ENCODE measurements at regions not wholly inside any gene's neighbourhood (a gene's known extent, or its start where the extent isn't known, plus 50 kb on each side); places are given as distances from the start of the nearest gene placed in this dataset.

DNA sequence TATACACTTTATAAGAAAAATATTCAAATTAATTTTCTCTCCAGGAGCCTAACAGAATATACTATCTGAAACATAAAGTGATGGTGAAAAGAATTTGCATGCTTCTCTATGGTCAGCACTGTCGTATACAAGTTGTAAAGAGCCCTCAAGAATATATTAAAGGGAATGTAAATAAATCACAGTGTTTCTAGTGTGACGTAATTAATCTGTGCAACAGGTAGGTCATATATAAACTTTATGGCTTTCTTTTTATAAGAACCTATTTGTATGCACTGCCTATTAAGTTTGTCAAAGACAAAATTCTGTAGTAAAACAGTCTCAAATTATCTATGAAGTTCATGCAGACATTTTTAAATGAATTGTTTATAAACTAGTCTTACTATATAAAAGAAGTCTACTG is 347.9 kb upstream of the EYS start:
- Histone ChIP-seq H3K36me3 (ENCODE audit: low read depth, low read length) (no peaks in the 10 kb centered on the region), H4K20me1 (ENCODE audit: low read length) (no peaks in the 10 kb centered on the region), H3K27ac (ENCODE audit: low read length) (no peak overlapping the region), H3K4me3 (ENCODE audit: low read length) (no peak overlapping the region), H2AFZ (ENCODE audit: low read length) (no peak overlapping the region), H3F3A (ENCODE audit: low read length, unreplicated experiment) (no peaks in the 10 kb centered on the region), H3K4me1 (ENCODE audit: insufficient read depth, low read length) (no peaks in the 10 kb centered on the region), H3K9ac (ENCODE audit: low read length) (no peak overlapping the region), H3K9me3 (ENCODE audit: low read length) (no peaks in the 10 kb centered on the region), H3K27me3 (ENCODE audit: low read length) (no peaks in the 10 kb centered on the region), H3K4me2 (ENCODE audit: low read length) (no peak overlapping the region), H3K9me2 (replicated peaks; ENCODE audit: low read length) (no peaks in the 10 kb centered on the region), H3K79me2 (ENCODE audit: low read length) (no peaks in the 10 kb centered on the region)
- CTCF ChIA-PET = no interaction called here
- no TSS peak for BruUV-seq (replicated peaks)
- POLR2A ChIA-PET (ENCODE audit: unreplicated experiment) = no interaction called here
- no peak for ATAC-seq
- TF ChIP-seq, protein P1, sequence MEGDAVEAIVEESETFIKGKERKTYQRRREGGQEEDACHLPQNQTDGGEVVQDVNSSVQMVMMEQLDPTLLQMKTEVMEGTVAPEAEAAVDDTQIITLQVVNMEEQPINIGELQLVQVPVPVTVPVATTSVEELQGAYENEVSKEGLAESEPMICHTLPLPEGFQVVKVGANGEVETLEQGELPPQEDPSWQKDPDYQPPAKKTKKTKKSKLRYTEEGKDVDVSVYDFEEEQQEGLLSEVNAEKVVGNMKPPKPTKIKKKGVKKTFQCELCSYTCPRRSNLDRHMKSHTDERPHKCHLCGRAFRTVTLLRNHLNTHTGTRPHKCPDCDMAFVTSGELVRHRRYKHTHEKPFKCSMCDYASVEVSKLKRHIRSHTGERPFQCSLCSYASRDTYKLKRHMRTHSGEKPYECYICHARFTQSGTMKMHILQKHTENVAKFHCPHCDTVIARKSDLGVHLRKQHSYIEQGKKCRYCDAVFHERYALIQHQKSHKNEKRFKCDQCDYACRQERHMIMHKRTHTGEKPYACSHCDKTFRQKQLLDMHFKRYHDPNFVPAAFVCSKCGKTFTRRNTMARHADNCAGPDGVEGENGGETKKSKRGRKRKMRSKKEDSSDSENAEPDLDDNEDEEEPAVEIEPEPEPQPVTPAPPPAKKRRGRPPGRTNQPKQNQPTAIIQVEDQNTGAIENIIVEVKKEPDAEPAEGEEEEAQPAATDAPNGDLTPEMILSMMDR (conservative IDR thresholded peaks at IDR 0.05; ENCODE audit: low read depth, low read length) = no peak
- TF ChIP-seq EZH2phosphoT487 (IDR thresholded peaks at IDR 0.05; ENCODE audit: borderline replicate concordance, low read length) (no peak), EZH2 (IDR thresholded peaks at IDR 0.05; ENCODE audit: low read length, unreplicated experiment) (no peak)
- intact Hi-C loops (cut with micrococcal nuclease) = no loop called here
- no peak for DNase-seq

DNA sequence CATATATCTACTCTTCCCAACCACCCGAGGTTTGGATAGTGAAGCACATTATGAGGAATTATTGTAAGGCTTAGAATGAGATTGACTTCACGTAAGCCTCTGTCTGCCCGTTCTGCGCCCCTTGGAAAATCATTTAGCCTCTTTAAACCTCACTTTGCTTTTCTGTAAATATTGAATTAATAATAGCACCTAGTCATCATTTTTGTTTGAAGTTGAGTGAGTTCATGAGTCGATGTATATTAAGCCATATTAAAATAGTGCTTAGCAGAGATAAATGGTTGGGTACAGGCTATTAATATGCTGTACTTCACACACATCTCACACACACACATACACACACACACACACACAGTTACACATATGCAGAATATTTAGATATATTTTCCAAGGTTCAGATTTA is 344.8 kb upstream of the EYS start:
- Histone ChIP-seq H3K9me2 (replicated peaks; ENCODE audit: low read length) (no peaks in the 10 kb centered on the region), H3K9me3 (ENCODE audit: low read length) (no peaks in the 10 kb centered on the region), H4K20me1 (ENCODE audit: low read length) (no peaks in the 10 kb centered on the region), H3K4me2 (ENCODE audit: low read length) (no peak overlapping the region), H3F3A (ENCODE audit: low read length, unreplicated experiment) (no peaks in the 10 kb centered on the region), H2AFZ (ENCODE audit: low read length) (no peak overlapping the region), H3K27ac (ENCODE audit: low read length) (no peak overlapping the region), H3K4me3 (ENCODE audit: low read length) (no peak overlapping the region), H3K9ac (ENCODE audit: low read length) (no peak overlapping the region), H3K4me1 (ENCODE audit: insufficient read depth, low read length) (no peaks in the 10 kb centered on the region), H3K79me2 (ENCODE audit: low read length) (no peaks in the 10 kb centered on the region), H3K36me3 (ENCODE audit: low read depth, low read length) (no peaks in the 10 kb centered on the region), H3K27me3 (ENCODE audit: low read length) (no peaks in the 10 kb centered on the region)
- intact Hi-C loops (cut with micrococcal nuclease) = no loop called here
- TF ChIP-seq EZH2phosphoT487 (IDR thresholded peaks at IDR 0.05; ENCODE audit: borderline replicate concordance, low read length) (no peak), EZH2 (IDR thresholded peaks at IDR 0.05; ENCODE audit: low read length, unreplicated experiment) (no peak)
- TF ChIP-seq, protein P1 (conservative IDR thresholded peaks at IDR 0.05; ENCODE audit: low read depth, low read length) = no peak
- CTCF ChIA-PET = no interaction called here
- ATAC-seq (no peak), DNase-seq (no peak)
- BruUV-seq (replicated peaks) = no TSS peak
- POLR2A ChIA-PET (ENCODE audit: unreplicated experiment) = no interaction called here

DNA sequence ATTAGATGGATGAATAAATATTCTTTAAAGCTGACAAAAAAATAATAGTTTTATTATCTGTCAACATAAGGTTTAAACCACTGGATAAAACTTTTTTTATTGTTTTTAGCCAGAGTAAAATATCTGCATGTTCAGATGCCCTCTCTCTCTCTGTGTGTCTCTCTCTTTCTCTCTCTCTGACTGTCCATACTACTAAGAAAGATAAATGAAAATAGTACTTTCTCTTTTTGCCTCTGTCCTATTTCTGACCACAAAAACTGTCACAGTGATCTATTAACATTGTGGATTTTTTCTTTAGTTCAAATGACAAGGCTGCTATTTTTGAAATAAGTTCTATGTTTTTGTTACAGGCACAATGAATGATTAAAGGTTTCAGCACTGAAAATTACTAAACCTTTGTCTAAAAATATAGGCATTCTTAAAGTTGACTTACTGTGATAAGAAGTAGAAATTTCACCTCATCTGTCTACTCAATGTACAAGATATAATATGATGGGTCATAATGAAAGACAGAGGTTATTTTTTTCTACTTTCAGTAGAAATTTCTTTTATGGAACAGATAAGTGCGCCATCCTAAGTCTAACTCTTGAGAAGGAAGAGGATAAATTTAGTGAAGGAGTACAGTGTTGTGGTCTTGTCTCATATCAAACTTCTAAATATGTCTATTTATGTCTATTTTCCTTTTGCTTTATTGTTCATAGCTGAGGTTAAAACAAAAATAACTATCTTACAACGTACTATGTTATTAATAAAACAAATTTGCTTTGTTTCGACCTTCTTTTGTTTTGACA is 341.9 kb upstream of the EYS start:
- no peaks in the 10 kb centered on the region for H3K9me2 ChIP-seq (replicated peaks; ENCODE audit: low read length)
- no peak overlapping the region for H3K4me3 ChIP-seq (ENCODE audit: low read length)
- no peaks in the 10 kb centered on the region for H3K4me1 ChIP-seq (ENCODE audit: insufficient read depth, low read length)
- TF ChIP-seq EZH2phosphoT487 (IDR thresholded peaks at IDR 0.05; ENCODE audit: borderline replicate concordance, low read length) (no peak), EZH2 (IDR thresholded peaks at IDR 0.05; ENCODE audit: low read length, unreplicated experiment) (no peak)
- TF ChIP-seq, protein P1 (conservative IDR thresholded peaks at IDR 0.05; ENCODE audit: low read depth, low read length) = no peak
- no peak overlapping the region for H3K9ac ChIP-seq (ENCODE audit: low read length)
- intact Hi-C loops (cut with micrococcal nuclease) = no loop called here
- ChIA-PET POLR2A (ENCODE audit: unreplicated experiment) (no interaction called here), CTCF (no interaction called here)
- H3K4me2 ChIP-seq (ENCODE audit: low read length) = no peak overlapping the region
- no peaks in the 10 kb centered on the region for H3F3A ChIP-seq (ENCODE audit: low read length, unreplicated experiment)
- BruUV-seq (replicated peaks) = no TSS peak
- H4K20me1 ChIP-seq (ENCODE audit: low read length) = no peaks in the 10 kb centered on the region
- H3K36me3 ChIP-seq (ENCODE audit: low read depth, low read length) = no peaks in the 10 kb centered on the region
- no peaks in the 10 kb centered on the region for H3K9me3 ChIP-seq (ENCODE audit: low read length)
- H2AFZ ChIP-seq (ENCODE audit: low read length) = no peak overlapping the region
- no peaks in the 10 kb centered on the region for H3K27me3 ChIP-seq (ENCODE audit: low read length)
- no peak for ATAC-seq
- H3K27ac ChIP-seq (ENCODE audit: low read length) = no peak overlapping the region
- H3K79me2 ChIP-seq (ENCODE audit: low read length) = no peaks in the 10 kb centered on the region
- no peak for DNase-seq
